Right hindlimb (tissue), 1 donor: ENCODE measurements at regions not wholly inside any gene's neighbourhood (a gene's known extent, or its start where the extent isn't known, plus 50 kb on each side); places are given as distances from the start of the nearest gene placed in this dataset.
A peak's percentile ranks its signal among the peaks of the same experiment; 100 is the strongest.
"Not testable (repeated sequence)": the region's sequence is repeated elsewhere in the genome, so short reads cannot be mapped to it uniquely, and the experiment has no call there.

ENCODE experiments used
- DNase-seq: peaks from one replicate; pipeline ENCODE4 v3.0.0-alpha.2; 2018

GRCh38 chr10:123323884-123324283, 169.7 kb downstream of the BUB3 start:
- no peak for DNase-seq

DNA sequence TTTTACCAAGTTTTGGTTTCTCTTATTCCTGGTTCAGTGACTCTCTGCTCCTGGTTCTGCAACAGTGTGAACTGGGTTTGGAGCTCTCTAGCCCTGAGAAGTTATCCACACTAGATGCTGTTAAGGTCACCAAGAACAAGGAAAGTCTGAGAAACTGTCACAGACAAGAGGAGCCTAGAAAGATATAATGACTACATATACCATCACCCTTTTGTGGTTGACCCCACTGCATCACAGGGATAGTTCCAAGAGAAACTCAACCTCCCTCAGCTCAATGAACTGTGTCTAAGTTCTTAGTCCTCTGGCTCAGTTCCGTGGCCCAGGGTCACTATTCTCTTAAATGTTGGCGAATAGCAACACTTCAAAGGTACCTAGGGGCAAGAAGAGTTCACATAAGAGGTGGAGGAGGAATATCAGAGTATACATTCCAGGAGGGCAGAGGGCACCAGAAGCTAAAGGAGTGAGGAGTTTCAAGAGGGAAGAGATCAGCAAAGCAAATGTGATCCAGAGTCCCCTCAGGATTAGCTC, 171.5 kb downstream of the BUB3 start:
- DNase-seq = no peak

DNA sequence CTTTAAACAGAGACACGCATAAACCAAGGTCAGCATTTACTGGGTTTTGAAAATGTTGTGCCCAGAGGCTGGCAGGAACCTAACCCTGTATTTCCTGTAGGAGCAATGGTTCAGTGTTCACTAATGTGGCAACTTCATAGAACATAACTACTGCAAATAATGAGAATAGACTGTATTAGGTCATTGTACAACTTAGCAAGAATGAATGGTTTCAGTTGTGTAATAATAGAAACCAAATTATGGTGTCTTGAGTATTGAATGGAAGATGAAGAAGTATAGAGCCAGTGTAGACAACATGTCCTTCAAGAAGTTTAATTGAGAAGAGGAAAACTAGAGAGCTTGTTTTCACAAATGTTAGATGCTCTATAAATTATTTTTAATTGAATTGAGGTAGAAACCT, 172.5 kb downstream of the BUB3 start:
- DNase-seq = no peak

DNA sequence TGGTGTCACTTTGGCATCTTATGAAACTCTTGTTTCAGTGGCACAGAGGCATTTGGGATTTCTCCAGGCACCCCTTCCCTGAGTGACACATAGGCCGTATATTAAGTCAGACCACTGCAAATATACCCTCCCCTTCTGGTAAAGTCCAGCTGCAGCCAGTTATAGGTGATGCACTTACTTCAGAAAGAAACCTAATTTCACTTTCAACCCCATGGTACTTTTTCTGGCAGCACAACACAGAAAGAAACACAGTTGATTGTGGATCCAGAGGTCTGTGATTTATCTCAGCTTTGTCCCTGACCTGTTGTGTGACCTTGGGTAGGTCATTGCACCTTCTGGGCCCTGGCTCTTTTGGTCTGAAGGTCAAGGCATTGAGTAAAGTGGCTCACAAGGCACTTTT, 173.2 kb downstream of the BUB3 start:
- no peak for DNase-seq

GRCh38 chr10:123327896-123328295, 173.7 kb downstream of the BUB3 start:
- peak; percentile 21 for DNase-seq

DNA sequence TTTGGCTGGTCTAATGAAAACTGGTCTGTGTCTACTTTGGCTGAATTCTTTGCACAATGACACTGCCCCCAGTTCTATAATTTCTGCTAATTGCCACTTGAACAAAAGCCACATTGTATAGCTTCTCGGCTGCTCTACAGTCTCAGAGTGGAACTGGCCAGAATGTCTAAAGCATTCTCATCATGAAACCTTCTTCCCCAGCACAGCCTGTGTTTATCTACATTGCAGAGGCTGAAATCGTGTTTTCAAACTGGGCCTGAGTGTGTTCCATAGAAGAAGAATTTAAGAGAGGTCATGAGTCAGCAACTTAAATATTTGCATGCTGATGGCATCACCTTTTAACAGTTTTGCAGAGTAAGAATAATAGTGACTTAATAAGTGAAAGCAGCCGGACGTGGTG, 177.2 kb downstream of the BUB3 start:
- DNase-seq = no peak

DNA sequence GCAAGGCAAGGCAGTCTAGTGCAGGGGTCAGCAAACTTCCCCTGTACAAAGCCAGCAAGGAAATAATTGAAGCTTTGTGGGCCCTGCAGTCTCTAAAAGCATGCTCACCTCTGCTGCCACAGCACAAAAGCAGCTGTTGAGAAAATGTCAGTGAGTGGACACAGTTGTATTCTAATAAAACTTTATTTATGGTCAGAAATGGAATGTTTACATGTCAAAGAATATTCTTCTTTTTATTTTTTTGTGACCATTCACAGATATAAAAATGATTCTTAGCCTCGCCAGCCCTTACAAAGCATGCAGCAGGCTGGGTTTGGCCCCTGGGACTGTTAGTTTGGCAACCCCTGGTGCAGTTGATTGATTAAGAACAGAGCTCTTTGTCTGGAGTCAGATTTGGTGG, 192.4 kb downstream of the BUB3 start:
- DNase-seq = no peak

GRCh38 chr10:123348691-123349572, 194.7 kb downstream of the BUB3 start:
- DNase-seq = no peak

DNA sequence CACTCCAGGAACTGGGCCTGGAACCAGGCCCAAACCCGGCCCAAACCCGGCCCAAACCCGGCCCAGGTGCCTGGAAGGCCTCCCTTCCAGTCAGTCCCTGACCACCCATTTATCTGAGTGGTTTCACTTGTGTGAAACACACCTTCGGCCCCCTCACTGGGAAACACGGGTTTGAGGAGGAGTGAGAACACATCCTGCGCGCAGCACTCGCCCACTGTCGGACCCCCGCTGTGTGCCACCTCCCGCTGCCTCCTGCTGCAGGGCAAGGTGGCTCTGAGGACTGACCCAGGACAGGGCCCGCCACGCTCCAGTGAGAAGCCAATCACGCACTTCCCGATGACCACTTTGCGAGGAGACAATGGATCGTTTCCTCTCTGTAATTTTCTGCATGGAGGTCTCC, 197.5 kb downstream of the BUB3 start:
- no peak for DNase-seq

- no peak for DNase-seq
Measured at GRCh38 chr10:123354521-123354920, 200.3 kb downstream of the BUB3 start.

- DNase-seq = no peak
Measured at GRCh38 chr10:123355748-123356481, 201.7 kb downstream of the BUB3 start.

- no peak for DNase-seq
Measured at GRCh38 chr10:123356799-123357198, 202.6 kb downstream of the BUB3 start.

GRCh38 chr10:123357421-123357930, 203.3 kb downstream of the BUB3 start:
- DNase-seq = no peak

DNA sequence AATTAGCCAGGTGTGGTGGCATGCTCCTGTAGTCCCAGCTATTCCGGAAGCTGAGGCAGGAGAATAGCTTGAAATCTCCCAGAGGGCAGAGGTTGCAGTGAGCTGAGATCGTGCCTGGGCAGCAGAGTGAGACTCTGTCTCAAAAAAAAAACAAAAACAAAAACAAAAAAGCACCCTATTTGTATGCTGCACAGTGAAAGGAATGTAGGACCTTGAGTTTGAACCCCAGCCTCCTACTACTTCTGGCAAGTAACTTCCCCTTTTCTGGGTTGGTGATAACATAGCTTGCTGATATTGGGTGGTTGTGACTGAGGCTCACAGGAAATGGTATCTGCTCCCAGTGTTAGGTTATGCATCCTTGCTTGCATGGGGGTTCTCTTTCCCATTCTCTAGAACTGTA, 205.3 kb downstream of the BUB3 start:
- no peak for DNase-seq

DNA sequence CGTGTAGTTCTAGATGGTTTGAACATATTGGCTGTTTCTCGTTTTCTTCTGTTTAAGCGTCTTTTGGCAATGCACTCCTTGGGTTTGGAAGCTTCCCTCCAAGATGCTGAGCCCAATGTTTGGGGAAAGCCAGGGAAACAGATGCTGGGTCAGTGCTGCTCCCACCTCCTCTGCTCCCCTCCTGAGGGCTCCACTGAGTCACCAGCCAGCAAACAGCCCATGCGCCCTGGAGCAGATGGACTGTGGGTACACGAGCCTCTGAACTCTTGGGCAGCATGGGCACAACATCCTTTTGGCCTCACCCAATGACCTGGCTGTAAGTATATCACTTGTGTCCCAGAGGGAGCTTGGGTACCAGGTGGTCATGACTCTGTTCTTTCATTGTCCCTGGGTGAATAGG, 207.6 kb downstream of the BUB3 start:
- no peak for DNase-seq

DNA sequence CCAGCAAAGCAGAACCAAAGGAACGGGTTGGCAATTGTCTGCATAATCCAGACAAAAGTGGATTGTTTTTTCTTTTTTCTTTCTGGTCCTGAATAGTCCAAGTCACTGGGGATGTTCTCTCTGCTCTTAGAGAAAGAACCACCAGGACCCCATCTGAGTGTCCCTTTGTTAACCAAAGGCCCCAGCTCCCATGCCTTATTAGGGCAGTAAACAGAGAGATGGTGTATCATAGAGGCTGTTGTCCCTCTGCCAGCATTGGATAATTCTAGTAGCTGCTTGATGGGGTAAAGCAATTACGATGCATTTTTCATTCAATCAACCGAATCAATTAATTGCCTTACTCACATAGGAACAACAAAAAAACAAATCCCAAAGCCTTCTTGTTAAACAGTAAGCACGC, 213.0 kb downstream of the BUB3 start:
- DNase-seq = no peak

DNA sequence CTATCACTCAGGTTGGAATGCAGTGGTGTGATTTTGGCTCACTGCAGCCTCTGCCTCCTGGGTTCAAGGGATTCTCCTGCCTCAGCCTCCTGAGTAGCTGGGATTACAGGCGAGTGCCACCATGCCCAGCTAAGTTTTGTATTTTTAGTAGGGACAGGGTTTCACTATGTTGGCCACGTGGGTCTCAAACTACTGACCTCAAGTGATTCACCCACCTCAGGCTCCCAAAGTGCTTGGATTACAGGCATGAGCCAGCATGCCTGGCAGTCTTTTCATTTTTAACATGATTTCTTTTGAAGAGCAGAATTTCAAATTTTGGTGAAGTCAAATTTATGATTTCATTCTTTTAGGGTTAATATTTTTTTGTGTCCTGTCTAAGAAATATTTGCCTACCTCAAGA, 217.4 kb downstream of the BUB3 start:
- not testable (repeated sequence) for DNase-seq

GRCh38 chr10:123373591-123373990, 219.4 kb downstream of the BUB3 start:
- no peak for DNase-seq

DNA sequence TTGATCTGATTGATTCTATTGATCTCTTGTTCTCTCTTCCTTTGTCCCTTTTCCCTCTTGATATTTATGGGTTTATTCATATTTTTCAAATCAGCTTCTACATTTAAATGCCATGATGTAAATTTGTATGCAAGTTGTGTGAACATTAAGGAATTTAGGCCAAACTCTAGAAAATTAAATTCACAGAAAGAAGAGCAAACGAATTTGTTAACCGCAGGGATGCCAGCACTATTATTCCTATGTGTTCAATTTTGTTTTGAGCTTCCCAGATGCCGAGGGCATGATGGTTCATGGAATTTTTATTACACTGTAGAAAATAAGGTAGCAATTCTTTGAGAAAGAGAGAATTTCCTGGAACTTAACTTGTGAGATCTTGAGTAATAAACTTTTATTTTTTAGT, 220.9 kb downstream of the BUB3 start:
- no peak for DNase-seq

DNA sequence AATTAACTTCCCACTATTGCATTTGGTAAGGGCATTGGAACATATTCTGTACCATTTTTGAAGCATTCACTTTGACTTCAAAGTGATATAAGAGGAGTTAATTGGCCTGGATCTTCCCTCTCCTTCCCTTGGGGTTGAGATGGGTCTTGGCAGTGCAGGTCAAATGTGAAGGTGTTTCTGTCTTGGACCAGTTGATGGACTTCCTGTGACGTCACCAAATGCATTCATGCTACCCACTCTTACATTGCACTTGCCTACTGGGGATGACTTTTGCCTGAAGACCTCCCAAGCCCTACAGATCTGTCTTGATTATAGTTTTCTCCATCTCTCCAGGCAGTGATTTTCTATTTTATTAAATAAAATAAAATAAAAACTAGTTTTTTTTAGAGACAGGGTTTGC, 221.5 kb downstream of the BUB3 start:
- no peak for DNase-seq

GRCh38 chr10:123377883-123378282, 223.7 kb downstream of the BUB3 start:
- no peak for DNase-seq

DNA sequence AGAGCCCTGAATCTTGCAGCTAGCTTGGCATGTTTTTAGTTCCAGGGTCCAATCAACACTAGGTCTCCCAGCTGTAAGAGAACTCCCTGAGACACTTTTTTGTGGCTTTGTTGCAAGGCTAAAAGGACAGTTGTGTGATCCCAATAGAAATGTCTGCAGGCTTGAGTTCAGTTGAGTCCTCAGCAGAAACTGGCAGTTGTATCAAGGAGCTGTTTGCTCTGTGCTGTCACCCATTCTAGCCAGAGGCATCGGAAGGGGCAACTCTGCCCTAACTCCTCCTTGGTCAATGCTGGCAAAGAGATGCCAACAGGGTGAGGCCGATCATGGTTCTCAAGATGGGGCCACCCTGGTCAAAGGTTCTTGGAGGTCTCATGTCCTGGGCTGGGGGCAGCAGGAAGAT, 224.1 kb downstream of the BUB3 start:
- DNase-seq = no peak

DNA sequence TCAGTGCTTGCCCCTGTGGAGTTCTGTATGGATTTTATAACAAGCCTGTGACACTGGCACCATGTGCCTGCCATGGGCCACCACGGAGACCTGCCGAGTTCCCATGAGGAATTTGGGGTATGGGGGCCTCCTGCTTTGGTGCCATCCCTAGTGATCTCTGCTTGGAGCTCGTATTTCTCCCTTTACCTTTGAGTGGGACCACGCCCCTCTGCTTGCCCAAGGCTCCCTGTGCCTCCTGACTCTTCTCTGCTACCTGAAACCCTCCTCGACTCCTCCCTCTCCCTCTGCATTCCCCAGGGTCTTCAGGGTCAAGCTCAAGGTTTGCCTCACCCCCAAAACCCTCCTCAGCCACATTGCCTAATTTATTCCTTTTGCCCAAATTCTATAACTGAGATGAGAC, 225.0 kb downstream of the BUB3 start:
- DNase-seq = no peak
